ENCODE measurements at regions not wholly inside any gene's neighbourhood (a gene's known extent, or its start where the extent isn't known, plus 50 kb on each side); places are given as distances from the start of the nearest gene placed in this dataset.
A peak's percentile ranks its signal among the peaks of the same experiment; 100 is the strongest.
"Not testable (repeated sequence)": the region's sequence is repeated elsewhere in the genome, so short reads cannot be mapped to it uniquely, and the experiment has no call there.

DNA sequence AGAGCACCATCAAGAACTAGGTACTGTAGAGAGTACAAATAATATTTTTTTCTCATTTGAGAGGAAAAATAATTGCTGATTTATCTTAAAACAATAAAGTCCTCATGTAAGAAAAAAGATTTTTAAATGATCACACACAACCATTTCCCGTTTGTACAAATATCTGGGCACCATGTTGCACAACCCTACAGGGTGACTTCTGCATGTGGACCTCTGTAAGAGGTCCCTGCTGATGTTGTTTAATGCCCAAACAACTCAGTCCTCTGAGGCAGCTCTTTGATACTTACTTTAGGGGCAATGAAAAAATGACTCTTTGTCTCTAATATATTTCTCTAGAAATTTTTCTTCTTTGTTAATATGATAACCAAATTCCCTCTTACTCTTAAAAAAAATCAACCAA, 168.1 kb upstream of the SATB1 start:
- no peak for DNase-seq

DNA sequence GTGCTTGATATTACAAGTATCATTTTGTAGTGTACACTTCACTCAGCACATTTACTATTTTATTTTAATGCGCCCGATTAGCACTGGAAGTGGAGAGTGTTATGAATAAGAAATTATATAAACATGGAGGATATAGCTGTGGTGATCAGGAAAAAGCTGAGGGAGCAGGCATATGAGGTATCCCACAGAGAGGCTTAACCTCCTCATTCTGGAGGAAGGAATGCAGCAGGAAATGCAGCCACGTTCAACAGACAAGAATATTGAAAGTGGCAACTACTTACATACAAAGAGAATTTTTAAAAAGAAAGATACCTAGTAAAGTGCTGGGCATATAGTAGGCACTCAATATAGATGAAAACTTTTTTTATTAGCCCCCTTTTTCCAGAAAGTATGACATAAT, 166.0 kb upstream of the SATB1 start:
- no peak for DNase-seq

DNA sequence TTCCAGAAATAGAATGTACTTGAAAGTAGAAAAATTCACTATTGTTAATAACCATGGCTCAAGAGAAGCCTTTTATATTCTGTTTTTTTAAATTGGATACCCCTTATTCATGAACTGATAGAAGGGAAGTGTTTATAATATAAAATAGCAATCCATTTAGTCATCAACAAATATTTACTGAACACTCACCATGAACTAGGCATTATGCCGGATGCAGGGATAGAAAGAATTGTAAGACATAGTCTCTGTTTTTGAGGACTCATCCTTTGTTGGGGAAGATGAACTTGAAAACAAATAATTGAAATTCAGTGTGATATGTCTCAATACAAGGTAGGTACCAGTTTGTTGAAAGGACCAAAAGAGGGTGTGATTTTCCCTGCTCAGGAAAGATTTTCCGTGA, 160.9 kb upstream of the SATB1 start:
- no peak for DNase-seq

DNA sequence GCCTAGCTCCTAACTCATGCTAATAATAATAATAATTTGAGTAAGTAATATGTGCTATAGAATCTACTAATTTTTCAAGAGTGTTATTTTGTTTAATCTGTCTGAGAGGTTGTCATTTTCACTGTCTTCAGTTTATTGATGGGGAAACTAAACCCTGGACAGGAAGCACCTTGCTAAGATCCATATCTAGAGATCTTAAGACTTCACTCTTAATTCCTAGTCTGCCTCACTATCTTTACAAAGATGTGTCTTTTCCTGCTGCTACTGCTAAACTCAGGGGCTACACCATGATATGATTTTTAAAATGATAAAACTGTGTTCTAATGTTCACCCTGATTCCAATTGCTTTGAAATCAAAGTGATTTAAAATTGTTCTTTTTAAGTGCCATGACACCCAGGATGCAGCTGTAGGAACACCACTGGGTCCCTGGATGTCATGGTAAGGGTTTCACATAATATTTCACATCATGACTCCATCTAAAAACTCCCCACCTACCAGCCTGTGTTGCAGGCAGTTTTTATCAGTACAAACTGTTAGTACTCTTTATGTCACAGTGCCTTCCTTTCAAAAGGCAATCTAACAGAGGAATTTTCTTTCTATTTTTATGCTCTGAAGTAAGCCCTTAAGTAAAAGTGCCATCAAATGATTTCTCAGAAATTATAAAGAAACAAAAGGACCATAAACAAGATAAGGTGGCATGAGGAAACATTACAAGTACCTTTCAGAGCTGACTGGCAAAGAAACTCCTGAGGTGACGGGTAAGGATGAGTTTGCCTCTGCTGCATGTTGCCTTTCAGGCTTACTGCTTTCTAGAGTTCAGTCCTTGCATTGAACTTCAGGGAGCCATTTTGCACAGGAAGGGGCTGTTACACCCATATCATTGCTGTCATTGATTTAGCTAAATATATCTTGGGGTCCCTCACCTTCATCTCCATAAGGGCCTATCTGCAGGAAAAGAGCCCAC, 160.1 kb upstream of the SATB1 start:
- DNase-seq = no peak

DNA sequence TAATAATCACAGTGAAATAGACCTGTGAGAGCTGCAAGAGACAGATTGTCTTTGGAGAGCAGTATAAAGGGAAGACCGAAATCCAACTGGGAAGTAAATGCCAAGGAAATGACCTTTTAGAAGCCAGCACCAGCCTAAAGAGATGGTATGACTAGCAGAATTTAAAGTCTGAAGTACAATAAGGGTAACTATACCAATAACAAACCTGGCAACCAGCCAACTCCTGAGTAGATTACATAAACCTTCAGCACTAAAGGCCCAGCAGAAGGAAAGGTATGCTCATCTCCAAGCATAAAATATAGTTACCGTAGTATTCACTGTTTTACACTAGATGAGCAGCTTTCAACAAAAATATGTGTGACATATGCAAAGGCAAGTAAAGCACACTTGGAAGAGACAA, 155.1 kb upstream of the SATB1 start:
- no peak for DNase-seq

DNA sequence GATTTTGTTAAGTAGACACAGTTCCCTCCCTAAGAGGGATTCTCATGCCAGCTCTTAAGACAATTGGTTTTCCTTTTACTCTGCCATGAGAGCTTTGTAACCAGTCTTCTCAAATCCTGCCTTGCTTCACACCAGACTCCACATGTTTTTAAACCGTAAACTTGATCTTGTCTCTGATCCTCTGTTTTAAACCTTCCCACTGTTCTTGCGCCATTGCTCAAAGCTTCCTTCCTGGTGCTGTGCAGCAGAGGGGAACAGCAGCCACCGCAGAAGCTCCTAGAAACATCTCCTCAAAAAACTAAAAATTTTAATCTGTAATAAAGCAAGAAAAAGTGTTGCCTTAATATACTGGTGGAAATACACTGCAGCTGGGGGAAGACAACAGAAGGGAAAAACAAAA, 154.5 kb upstream of the SATB1 start:
- no peak for DNase-seq

DNA sequence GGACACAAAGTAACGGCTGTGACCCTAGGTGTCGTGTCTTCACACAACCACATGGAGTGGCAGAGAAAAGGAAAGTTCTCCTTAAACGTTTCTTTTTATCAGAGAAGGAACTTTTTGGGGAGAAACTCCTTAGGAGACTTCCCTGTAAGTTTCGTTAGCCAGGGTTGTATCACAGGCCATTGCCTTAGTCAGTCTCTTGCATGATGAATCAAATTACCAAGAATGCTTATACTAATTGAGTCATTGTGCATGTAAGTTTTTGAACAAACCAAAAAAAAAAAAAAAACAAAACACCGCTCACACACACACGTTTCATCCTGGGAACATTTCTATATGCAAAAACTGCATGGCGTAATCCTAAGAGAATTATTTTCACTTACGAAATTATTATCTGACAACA, 150.4 kb upstream of the SATB1 start:
- no peak for DNase-seq

DNA sequence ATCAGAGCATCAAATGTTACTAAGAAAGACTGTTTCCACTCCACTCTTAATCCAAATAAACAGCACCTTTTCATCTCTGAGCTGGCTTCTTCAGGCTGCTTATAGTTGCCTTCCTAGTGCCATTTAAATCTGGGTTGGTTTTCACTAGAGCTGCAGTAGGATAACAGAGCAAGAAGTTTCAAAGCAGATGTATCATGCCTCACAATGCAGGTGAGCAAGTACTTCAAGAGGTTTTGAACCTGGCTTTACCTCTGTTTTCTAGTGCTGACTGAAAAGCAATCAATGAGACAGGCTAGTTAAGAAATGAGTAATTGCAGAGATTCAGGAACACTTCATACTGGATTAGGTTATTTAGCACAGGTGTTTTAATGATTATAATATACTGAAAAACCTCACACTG, 147.7 kb upstream of the SATB1 start:
- no peak for DNase-seq

DNA sequence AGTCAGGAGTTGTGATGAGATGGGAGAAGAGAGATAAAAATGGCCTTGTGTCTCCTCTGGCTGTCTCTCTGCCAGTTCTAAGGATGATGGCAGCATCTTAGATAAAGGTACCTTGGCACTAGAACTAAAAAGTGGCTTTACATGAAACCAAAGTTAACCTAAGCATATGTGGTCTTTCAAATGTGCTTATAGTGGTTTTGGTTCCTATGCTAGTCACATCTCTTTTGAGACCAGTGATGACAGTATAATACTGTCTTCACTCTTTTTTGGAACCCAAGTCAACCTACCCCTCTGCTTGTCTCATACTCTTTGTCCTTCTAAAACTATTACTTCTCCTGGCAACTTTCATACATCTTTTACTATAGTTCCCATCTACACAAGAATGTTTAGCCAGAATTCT, 142.2 kb upstream of the SATB1 start:
- DNase-seq = no peak

DNA sequence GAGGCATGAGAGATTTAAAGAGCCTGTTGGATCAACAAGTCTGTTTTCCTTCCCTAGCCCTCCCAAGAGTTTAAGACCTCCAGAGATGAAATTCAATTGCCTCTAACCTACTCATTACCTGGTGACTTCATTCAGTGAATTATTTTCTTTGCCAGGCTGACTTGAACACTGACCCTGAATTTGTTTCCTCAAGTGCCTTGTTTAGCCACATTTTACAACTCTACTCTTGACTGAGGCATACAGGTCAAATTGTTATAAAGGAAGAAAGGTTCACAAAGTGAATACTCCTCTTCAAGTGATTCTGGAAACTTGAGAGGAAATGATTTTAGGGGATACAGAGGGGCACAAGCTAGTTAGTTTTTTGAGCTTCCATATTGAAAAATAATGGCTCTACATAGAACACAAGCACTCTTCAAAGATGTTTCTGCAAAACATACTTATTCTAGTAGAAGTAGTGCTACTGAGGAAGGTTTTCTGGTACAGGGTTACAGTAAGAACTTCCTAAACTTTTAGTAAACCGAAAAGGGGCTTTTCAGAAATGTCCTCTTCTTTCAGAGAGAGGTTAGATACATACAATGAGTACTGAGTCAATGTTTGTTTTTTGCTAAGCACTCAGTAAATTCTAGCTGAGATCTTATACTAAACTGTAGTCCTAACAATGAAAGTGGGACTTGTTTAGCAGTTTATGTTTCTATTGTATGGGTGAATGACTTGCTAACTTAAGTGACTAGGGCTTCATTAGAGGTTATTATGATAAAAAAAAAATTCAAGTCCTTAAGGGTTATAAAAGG, 137.4 kb upstream of the SATB1 start:
- DNase-seq = no peak

DNA sequence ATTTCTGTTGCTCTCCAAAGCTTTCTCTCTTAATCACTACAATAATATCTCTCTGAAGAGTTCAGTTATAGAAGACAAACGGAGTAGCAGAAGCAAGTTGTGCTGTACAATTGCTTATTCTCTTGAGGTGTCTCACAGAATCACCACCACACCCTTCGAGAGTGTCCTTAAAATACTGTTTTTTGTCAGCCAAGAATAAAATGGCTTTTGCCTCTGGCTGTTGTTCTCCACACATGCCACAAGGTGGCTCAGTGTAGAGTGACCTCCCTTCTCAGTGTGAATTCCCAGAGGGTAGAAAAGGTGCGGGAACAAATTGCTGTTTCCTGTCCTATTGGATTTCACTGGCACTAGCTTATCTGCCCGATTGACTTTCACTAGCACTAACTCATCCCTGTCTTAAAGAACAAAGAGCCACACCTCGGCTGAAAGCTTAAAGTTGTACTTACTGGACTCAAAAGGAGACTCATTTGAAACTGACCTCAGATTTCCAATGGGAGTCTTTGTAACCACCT, 134.2 kb upstream of the SATB1 start:
- DNase-seq = peak; percentile 34 to 39

DNA sequence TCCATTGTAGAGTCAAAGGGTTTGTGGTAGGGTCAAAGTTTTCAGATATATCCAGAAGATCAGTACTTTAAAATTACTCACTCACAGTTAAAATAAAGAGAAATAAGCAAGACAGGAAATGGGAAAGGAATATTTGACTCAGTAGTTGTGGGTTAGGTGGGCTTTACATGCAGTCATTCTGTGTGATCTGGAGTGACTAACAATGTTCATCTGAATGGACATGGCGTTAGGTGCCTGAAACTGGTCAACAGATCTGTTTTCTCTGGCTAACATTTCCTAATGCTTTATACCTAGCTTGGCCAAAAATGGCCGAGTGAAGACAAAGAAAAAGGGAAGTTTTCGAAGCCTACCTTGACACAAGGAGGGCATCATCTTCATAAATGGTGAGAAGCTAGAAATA, 133.4 kb upstream of the SATB1 start:
- no peak for DNase-seq

DNA sequence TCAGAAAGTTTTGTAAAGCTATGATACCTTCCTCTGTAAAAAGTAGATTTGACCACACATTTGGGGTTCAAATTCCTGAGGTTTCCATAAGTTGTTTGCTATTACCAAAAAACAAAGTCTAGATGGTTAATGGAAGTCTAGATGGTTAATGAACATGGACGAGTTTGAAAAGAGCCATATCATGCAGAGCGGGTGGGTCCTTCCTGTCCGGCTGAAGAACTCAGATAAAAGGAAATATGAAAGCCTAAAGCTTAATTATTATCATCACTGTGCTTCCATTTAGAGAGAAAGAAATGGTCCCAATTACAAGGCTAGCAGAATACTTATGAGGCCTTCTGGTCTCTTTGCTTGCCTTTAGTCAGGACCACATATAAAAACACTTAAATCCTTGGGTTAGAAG, 132.1 kb upstream of the SATB1 start:
- DNase-seq = no peak

DNA sequence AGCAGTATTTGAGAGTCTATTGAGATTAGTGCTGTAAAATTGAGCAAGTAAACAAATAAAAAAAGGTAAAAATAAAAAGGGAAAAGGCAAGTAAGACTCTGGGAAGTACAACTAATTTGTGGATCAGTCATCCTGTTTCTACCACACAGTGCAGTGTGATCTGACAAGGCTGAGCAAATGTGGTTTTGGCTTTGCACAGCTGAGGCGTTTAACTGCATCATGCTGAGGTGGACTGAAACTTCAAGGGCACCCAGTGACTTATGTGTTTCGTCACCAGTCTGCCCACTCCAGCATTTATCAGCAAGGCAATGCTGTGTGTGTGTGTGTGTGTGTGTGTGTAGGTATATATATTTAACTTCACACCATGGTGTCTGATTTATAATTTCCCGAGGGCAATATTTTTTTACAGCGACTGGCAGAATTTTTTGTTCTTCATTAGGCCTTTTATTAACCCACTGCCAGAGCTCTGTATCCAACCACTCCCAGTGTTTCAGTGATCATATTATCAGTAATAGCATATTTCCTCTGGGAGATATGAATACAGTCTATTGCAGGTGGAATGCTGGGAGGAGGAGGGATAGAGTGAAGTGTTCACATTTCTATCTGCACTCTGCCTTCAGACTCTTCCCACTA, 131.5 kb upstream of the SATB1 start:
- peak; percentile 55 to 56 for DNase-seq

DNA sequence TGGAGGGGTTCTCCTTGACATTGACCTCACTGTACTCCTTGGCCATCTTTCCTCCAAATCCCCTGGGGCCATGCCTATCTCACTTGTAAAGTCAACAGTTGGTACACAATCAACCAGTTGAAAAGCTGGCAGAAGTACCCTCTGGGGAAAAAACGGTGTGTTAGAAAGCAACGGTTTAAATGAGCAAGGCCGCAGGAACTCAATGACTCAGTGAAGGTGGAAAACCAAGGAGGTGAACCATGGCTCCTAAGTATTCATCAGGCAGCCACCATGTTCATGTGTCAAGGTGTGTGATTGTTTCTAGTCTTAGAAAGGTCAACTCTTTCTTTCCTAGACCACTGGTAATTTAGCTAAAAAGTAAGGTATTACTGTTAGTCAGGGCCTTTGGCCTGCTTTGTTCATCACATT, 130.9 kb upstream of the SATB1 start:
- DNase-seq = peak in 1 of 2 donors; percentile 7

DNA sequence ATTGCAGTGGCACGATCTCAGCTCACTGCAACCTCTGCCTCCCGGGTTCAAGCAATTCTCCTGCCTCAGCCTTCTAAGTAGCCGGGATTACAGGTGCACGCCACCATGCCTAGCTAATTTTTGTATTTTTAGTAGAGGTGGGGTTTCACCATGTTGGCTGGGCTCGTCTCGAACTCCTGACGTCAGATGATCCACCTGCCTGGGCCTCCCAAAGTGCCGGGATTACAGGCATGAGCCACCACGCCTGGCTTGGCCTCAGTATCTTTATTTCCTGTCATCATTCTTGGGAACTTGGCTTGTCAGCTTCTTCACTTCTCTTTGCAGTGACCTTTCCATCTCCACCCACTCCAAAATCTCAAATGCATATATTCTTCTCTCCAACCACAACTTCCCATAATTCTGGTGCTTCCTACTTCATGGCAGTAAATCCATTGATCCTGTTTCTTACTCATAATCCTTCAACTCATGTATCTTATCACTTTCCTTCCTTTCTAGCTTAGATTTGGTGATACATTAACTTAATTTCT, 127.5 kb upstream of the SATB1 start:
- not testable (repeated sequence) for DNase-seq

DNA sequence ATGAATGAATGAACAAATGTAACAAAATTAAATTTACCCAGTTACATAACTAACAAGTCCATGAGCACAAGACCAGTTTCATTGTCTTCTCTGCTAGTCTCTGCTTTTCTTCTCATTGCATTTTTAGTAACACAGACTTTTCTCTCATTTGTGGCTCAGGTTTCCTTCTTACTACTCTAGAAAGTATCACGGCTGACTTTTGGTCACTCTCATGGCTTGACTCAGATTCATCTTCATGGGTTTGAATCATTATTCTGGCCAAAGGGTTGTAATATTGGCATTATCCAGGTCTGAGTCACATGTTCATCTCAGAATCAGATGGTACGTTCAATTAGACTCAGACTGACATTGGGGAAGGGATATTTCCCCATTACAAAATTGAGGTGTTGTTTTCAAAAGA, 121.5 kb upstream of the SATB1 start:
- no peak for DNase-seq

DNA sequence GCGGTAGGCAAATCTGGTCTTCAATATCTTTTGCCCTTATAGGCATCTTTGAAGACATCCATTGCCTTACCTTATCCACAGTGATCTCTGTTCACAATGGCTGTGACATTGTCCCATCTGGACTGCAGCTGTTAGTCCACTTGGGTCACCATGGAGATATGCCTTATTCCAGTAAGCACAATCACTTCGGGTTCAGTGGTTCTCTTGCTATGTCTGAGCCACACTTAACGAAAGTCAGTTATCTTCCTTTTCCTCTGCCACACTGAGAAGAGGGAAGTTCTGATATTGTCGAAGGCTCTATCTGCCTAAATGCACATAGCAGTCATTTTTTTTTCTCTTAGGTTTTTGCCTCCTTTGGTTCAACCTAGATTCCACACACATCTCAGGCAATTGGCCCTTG, 119.0 kb upstream of the SATB1 start:
- DNase-seq = no peak

DNA sequence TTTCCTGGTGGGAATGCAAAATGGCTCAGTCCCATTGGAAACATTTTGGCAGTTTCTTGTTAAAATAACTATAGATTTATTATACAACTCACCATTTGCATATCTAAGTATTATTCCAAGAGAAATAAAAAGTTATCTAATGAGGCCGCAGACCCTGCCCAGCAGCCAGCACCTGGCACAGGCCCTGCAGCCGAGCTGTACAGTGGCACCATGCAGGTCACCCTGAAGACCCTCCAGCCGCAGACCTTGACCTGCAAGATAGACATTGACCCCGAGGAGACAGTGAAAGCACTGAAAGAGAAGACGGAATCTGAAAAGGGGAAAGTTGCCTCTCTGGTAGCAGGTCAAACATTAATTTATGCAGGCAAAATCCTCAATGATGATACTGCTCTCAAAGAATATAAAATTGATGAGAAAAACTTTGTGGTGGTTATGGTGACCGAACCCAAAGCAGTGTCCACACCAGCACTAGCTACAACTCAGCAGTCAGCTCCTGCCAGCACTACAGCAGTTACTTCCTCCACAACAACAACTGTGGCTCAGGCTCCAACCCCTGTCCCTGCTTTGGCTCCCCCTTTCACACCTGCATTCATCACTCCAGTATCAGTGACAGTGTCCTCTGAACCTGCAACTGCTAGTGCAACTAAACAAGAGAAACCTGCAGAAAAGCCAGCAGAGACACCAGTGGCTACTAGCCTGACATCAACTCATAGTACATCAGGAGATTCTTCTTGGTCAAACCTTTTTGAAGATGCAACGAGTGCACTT, 113.5 kb upstream of the SATB1 start:
- DNase-seq = no peak

DNA sequence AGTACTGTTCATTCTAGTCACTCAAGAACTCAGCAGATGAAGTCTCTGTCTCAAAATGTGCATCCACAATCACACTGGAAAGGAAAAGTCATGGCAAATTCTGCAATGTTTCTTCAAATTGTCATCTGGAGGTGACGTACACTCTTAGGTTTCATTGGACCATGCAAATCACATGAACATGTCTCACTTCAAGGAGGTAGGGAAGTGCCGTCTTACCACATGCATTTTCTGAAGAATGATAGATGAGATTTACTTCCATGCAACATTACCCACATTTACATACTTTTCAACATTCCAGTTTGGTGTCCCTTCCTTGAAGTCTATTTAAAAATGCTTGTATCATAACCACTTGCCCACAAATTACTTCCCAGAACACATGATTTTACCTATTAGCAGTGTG, 107.9 kb upstream of the SATB1 start:
- no peak for DNase-seq

DNA sequence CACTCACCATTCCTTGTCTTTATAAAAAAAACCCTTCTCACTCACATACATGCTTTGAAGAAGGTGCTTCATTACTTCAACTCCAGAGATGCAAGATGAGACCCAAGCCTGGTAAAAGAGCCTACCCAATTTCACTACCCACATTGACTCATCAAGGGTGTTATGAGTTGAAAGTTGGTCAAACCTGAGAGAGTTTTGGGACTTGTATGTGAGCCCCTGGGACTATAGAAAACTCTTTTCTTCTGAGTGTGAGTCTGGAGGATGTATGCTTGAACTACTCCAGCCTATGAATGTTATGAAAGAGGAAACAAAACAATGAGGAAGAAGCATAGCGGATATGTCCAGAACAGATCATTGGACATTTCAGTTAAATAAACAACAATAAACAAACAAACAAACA, 106.5 kb upstream of the SATB1 start:
- DNase-seq = no peak

DNA sequence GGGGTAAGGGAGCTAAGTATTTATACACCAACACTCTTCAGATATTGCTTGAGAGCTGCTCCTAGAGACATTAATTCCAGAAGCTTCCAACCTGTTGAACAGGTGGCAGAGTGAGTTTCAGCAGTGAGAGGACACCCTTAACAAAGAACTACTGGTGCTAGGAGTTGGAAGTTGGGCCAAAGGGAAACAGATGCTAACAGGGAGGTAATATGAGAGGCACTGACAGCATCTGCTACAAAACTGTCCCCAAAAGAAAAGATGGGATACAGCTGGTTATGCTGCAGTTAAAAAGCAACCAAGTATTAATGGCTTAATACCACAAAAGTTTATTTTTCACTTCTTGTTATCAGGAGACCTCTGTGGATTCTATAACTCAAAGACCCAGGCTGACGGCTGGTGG, 104.5 kb upstream of the SATB1 start:
- no peak for DNase-seq
